ENCODE measurements at regions not wholly inside any gene's neighbourhood (a gene's known extent, or its start where the extent isn't known, plus 50 kb on each side); places are given as distances from the start of the nearest gene placed in this dataset.

GRCh38 chr1:213383465-213383864, 332.4 kb downstream of the RPS6KC1 start:
- Histone ChIP-seq H4K20me1 (ENCODE audit: insufficient read depth) (no peaks in the 10 kb centered on the region), H3K9me3 (no peaks in the 10 kb centered on the region), H3K4me3 (ENCODE audit: low read depth in 2 of 2, low read length in 1 of 2) (no peak overlapping the region), H3K27me3 (ENCODE audit: insufficient read depth) (no peaks in the 10 kb centered on the region), H3K4me1 (ENCODE audit: control insufficient read depth in 1 of 2, insufficient read depth in 2 of 2, low read depth in 1 of 2, low read length in 1 of 2) (no peaks in the 10 kb centered on the region), H3K79me2 (ENCODE audit: insufficient read depth) (no peaks in the 10 kb centered on the region), H3F3A (replicated peaks; ENCODE audit: insufficient read depth) (no peaks in the 10 kb centered on the region), H3K9me2 (no peaks in the 10 kb centered on the region), H3K27ac (ENCODE audit: low read depth in 2 of 2, low read length in 1 of 2) (no peak overlapping the region), H3K4me2 (no peak overlapping the region), H3K9ac (no peak overlapping the region), H3K36me3 (replicated peaks in 1 of 2; ENCODE audit: control insufficient read depth in 1 of 2, insufficient read depth in 2 of 2, low read length in 1 of 2) (no peaks in the 10 kb centered on the region), H2AFZ (ENCODE audit: low read depth) (no peak overlapping the region)
- ChIA-PET CTCF (interaction anchor here (1.7 kb wide), 1 partner anchor 9 kb away, joined by 3 read pairs; no protein-coding TSS in a partner anchor), POLR2A (no interaction called here)
- 25% methylated on average over 3 of the region's 3 CpGs for WGBS (ENCODE audit: low lambda C conversion rate)
- TF ChIP-seq POLR2AphosphoS5 (IDR thresholded peaks at IDR 0.05; ENCODE audit: low read depth, low read length) (no peak), RAD21 (IDR thresholded peaks at IDR 0.05; ENCODE audit: low read length) (no peak), FOSL2 (IDR thresholded peaks at IDR 0.05; ENCODE audit: borderline replicate concordance, low read depth) (no peak), EP300 (IDR thresholded peaks at IDR 0.05; ENCODE audit: borderline replicate concordance in 1 of 2, low read depth in 1 of 2, low read length in 1 of 2) (no peak)
- DNase-seq = no peak

- no peak overlapping the region for H3K4me3 ChIP-seq (ENCODE audit: low read depth in 2 of 2, low read length in 1 of 2)
- no peaks in the 10 kb centered on the region for H3K9me2 ChIP-seq
- ChIA-PET CTCF (interaction anchor here (1.5 kb wide), 1 partner anchor 11 kb away, joined by 5 read pairs; no protein-coding TSS in a partner anchor), POLR2A (no interaction called here)
- H3K4me2 ChIP-seq = no peak overlapping the region
- no peak overlapping the region for H2AFZ ChIP-seq (ENCODE audit: low read depth)
- TF ChIP-seq USF1 (IDR thresholded peaks at IDR 0.05; ENCODE audit: borderline replicate concordance, low read depth) (no peak), REST (IDR thresholded peaks at IDR 0.05; ENCODE audit: low read depth, low read length) (no peak), SIN3A (IDR thresholded peaks at IDR 0.05; ENCODE audit: borderline replicate concordance, low read depth, low read length) (no peak), CHD2 (IDR thresholded peaks at IDR 0.05; ENCODE audit: low read length, partially characterized antibody) (no peak), RCOR1 (IDR thresholded peaks at IDR 0.05; ENCODE audit: low read length) (no peak), MAX (IDR thresholded peaks at IDR 0.05; ENCODE audit: low read depth) (no peak), JUND (IDR thresholded peaks at IDR 0.05) (no peak), ELF1 (IDR thresholded peaks at IDR 0.05) (no peak), EP300 (IDR thresholded peaks at IDR 0.05; ENCODE audit: borderline replicate concordance in 1 of 2, low read depth in 1 of 2, low read length in 1 of 2) (no peak), FOSL2 (IDR thresholded peaks at IDR 0.05; ENCODE audit: borderline replicate concordance, low read depth) (no peak), TCF12 (IDR thresholded peaks at IDR 0.05) (no peak), USF2 (IDR thresholded peaks at IDR 0.05; ENCODE audit: borderline replicate concordance, low read depth, low read length) (no peak)
- WGBS (ENCODE audit: low lambda C conversion rate) = 27% methylated on average over 1 of the region's 1 CpG
- DNase-seq = no peak
- no peaks in the 10 kb centered on the region for H4K20me1 ChIP-seq (ENCODE audit: insufficient read depth)
- no peak overlapping the region for H3K9ac ChIP-seq
- H3K4me1 ChIP-seq (ENCODE audit: control insufficient read depth in 1 of 2, insufficient read depth in 2 of 2, low read depth in 1 of 2, low read length in 1 of 2) = no peaks in the 10 kb centered on the region
- no peaks in the 10 kb centered on the region for H3K27me3 ChIP-seq (ENCODE audit: insufficient read depth)
- no peaks in the 10 kb centered on the region for H3K36me3 ChIP-seq (replicated peaks in 1 of 2; ENCODE audit: control insufficient read depth in 1 of 2, insufficient read depth in 2 of 2, low read length in 1 of 2)
- H3K79me2 ChIP-seq (ENCODE audit: insufficient read depth) = no peaks in the 10 kb centered on the region
- no peak overlapping the region for H3K27ac ChIP-seq (ENCODE audit: low read depth in 2 of 2, low read length in 1 of 2)
- H3F3A ChIP-seq (replicated peaks; ENCODE audit: insufficient read depth) = no peaks in the 10 kb centered on the region
- H3K9me3 ChIP-seq = no peaks in the 10 kb centered on the region
Observed at GRCh38 chr1:213385201-213385600, 334.2 kb downstream of the RPS6KC1 start.

Measured in SK-N-SH (cell line).